CD14-positive monocyte (primary cell): ENCODE measurements at regions not wholly inside any gene's neighbourhood (a gene's known extent, or its start where the extent isn't known, plus 50 kb on each side); places are given as distances from the start of the nearest gene placed in this dataset.

ENCODE experiments used
- DNase-seq, 3 donors: peaks; one replicate each; pipeline ENCODE4 v3.0.0-alpha.2; 2011 to 2022
- H2AFZ ChIP-seq: 2 replicates; pipeline ENCODE4 v1.6.0; 2012; ENCODE audit warnings: mild to moderate bottlenecking, low read depth, low read length, inconsistent platforms; ENCODE audit not compliant: insufficient read depth, poor library complexity, severe bottlenecking
- H3K27ac ChIP-seq, 2 donors: 1 replicate in 1 of 2; 2 replicates in 1 of 2; pipeline ENCODE4 v1.5.1; 2012 to 2013; ENCODE audit warnings: low read length in 2 of 2, control low read depth in 1 of 2, inconsistent platforms in 1 of 2, low read depth in 1 of 2, mild to moderate bottlenecking in 1 of 2
- H3K27me3 ChIP-seq, 2 donors: one replicate each; pipeline versions ENCODE4 v1.6.0 to v1.6.1; 2011 to 2013; ENCODE audit warnings: low read length in 2 of 2; ENCODE audit not compliant: control insufficient read depth in 2 of 2, insufficient read depth in 2 of 2
- H3K36me3 ChIP-seq, 2 donors: replicated peaks in 1 of 2; 1 replicate in 1 of 2; 2 replicates in 1 of 2; pipeline versions ENCODE4 v1.5.1 to v1.6.1; 2012 to 2013; ENCODE audit warnings: low read length in 2 of 2, control low read depth in 1 of 2, inconsistent platforms in 1 of 2, mild to moderate bottlenecking in 1 of 2; ENCODE audit not compliant: insufficient read depth in 2 of 2, control insufficient read depth in 1 of 2
- H3K4me1 ChIP-seq, 2 donors: 1 replicate in 1 of 2; 2 replicates in 1 of 2; pipeline versions ENCODE4 v1.5.1 to v1.6.1; 2012 to 2013; ENCODE audit warnings: low read length in 2 of 2, control low read depth in 1 of 2, inconsistent platforms in 1 of 2, mild to moderate bottlenecking in 1 of 2, moderate library complexity in 1 of 2; ENCODE audit not compliant: insufficient read depth in 2 of 2, control insufficient read depth in 1 of 2
- H3K4me2 ChIP-seq: replicated peaks from 2 replicates; pipeline ENCODE3; 2012; ENCODE audit warnings: low read length, moderate library complexity, mild to moderate bottlenecking; ENCODE audit not compliant: poor library complexity, severe bottlenecking; ENCODE audit errors: extremely low read depth
- H3K4me3 ChIP-seq, 3 experiments: fragments of 200-600 bp in 1 of 3; sonication (generic) in 1 of 3; replicated peaks in 1 of 3; 1 replicate in 2 of 3; 2 replicates in 1 of 3; pipeline ENCODE4 v1.5.1; 2011 to 2013; ENCODE audit warnings: low read length in 3 of 3, mild to moderate bottlenecking in 3 of 3, control low read depth in 2 of 3, low read depth in 2 of 3, inconsistent platforms in 1 of 3, moderate library complexity in 1 of 3
- H3K79me2 ChIP-seq: 2 replicates; pipeline ENCODE4 v1.6.0; 2012; ENCODE audit warnings: mild to moderate bottlenecking, control low read depth, inconsistent platforms, low read length, moderate library complexity; ENCODE audit not compliant: insufficient read depth
- H3K9ac ChIP-seq: 2 replicates; pipeline ENCODE4 v1.6.0; 2017; ENCODE audit warnings: low read length, mild to moderate bottlenecking; ENCODE audit not compliant: insufficient read depth, poor library complexity, severe bottlenecking
- H3K9me3 ChIP-seq, 2 donors: replicated peaks in 1 of 2; 1 replicate in 1 of 2; 2 replicates in 1 of 2; pipeline versions ENCODE4 v1.5.1 to v1.6.1; 2012 to 2013; ENCODE audit warnings: low read length in 2 of 2, control low read depth in 1 of 2; ENCODE audit not compliant: control insufficient read depth in 1 of 2, insufficient read depth in 1 of 2
- H4K20me1 ChIP-seq: 2 replicates; pipeline ENCODE4 v1.6.0; 2012; ENCODE audit warnings: mild to moderate bottlenecking, low read length, control low read depth, moderate library complexity; ENCODE audit not compliant: insufficient read depth
- H3K27ac Mint-ChIP-seq, 7 donors: one replicate each; pipeline ENCODE4 v1.8.0; 2020; ENCODE audit warnings: mild to moderate bottlenecking in 7 of 7, mixed read lengths in 7 of 7, moderate library complexity in 6 of 7, inconsistent platforms in 2 of 7
- H3K27me3 Mint-ChIP-seq, 3 donors: one replicate each; pipeline ENCODE4 v1.8.0; 2021 to 2022; ENCODE audit warnings: low read depth in 3 of 3, mild to moderate bottlenecking in 3 of 3, mixed read lengths in 3 of 3, moderate library complexity in 3 of 3, inconsistent platforms in 1 of 3
- H3K36me3 Mint-ChIP-seq, 2 donors: one replicate each; pipeline ENCODE4 v1.8.0; 2020; ENCODE audit warnings: mixed read lengths in 2 of 2, inconsistent platforms in 1 of 2, mild to moderate bottlenecking in 1 of 2
- H3K4me1 Mint-ChIP-seq: one replicate; pipeline ENCODE4 v1.8.0; 2020; ENCODE audit warnings: mild to moderate bottlenecking, mixed read lengths
- H3K4me3 Mint-ChIP-seq, 2 donors: one replicate each; pipeline ENCODE4 v1.8.0; 2020; ENCODE audit warnings: mild to moderate bottlenecking in 2 of 2, mixed read lengths in 2 of 2, moderate library complexity in 1 of 2
- H3K9me3 Mint-ChIP-seq, 7 donors: one replicate each; pipeline ENCODE4 v1.8.0; 2020 to 2022; ENCODE audit warnings: mixed read lengths in 7 of 7, mild to moderate bottlenecking in 6 of 7, moderate library complexity in 6 of 7, inconsistent platforms in 2 of 7
- WGBS: methylation state at CpG from one replicate; pipeline ENCODE4 v1.1.5; 2013; ENCODE audit warnings: missing lambda C conversion rate; ENCODE audit not compliant: insufficient coverage; 5-methylcytosine and 5-hydroxymethylcytosine counted together
- intact Hi-C, 2 donors: fragments of 100-400 bp; cut with micrococcal nuclease; formaldehyde crosslinking; loops; one replicate each; pipeline versions ENCODE4 v1.15.0 to v1.15.1; 2023
- TF ChIP-seq, protein P1 (sequence below): fragments of 200-600 bp; IDR thresholded peaks from one replicate; pipeline ENCODE4 v1.8.0; 2022; ENCODE audit warnings: antibody characterized with exemption, mild to moderate bottlenecking

GRCh38 chr14:95424529-95424928 is 91.9 kb downstream of the SYNE3 start:
- peaks cover 40% of the 10 kb centered on the region for H4K20me1 ChIP-seq
- TF ChIP-seq, protein P1, sequence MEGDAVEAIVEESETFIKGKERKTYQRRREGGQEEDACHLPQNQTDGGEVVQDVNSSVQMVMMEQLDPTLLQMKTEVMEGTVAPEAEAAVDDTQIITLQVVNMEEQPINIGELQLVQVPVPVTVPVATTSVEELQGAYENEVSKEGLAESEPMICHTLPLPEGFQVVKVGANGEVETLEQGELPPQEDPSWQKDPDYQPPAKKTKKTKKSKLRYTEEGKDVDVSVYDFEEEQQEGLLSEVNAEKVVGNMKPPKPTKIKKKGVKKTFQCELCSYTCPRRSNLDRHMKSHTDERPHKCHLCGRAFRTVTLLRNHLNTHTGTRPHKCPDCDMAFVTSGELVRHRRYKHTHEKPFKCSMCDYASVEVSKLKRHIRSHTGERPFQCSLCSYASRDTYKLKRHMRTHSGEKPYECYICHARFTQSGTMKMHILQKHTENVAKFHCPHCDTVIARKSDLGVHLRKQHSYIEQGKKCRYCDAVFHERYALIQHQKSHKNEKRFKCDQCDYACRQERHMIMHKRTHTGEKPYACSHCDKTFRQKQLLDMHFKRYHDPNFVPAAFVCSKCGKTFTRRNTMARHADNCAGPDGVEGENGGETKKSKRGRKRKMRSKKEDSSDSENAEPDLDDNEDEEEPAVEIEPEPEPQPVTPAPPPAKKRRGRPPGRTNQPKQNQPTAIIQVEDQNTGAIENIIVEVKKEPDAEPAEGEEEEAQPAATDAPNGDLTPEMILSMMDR: no peak
- H3K4me2 ChIP-seq: no peak overlapping the region
- no peak overlapping the region for H2AFZ ChIP-seq
- Mint-ChIP-seq H3K4me3 (no peak overlapping the region), H3K36me3 (peaks cover 84 to 88% of the 10 kb centered on the region in 2 donors), H3K27ac (no peak overlapping the region), H3K4me1 (no peaks in the 10 kb centered on the region), H3K27me3 (peaks cover 0 to 2% (median 1%) of the 10 kb centered on the region in 3 donors), H3K9me3 (peaks cover 0 to 9% (median 4%) of the 10 kb centered on the region in 7 donors)
- no peaks in the 10 kb centered on the region for H3K4me1 ChIP-seq
- no peak overlapping the region for H3K27ac ChIP-seq
- peaks cover 80 to 86% of the 10 kb centered on the region in 2 donors for H3K36me3 ChIP-seq
- no peaks in the 10 kb centered on the region for H3K27me3 ChIP-seq
- H3K9ac ChIP-seq: no peak overlapping the region
- 100% methylated on average over 4 of the region's 5 CpGs for WGBS
- no peak overlapping the region for H3K4me3 ChIP-seq
- no peaks in the 10 kb centered on the region for H3K79me2 ChIP-seq
- intact Hi-C loops: no loop called here
- H3K9me3 ChIP-seq: peaks cover 0 to 3% of the 10 kb centered on the region in 2 donors
- no peak for DNase-seq

GRCh38 chr14:95421741-95422140 is 94.7 kb downstream of the SYNE3 start:
- H3K9me3 ChIP-seq: peaks cover 0 to 3% of the 10 kb centered on the region in 2 donors
- H3K4me2 ChIP-seq: no peak overlapping the region
- no peak overlapping the region for H3K27ac ChIP-seq
- no peak overlapping the region for H3K4me3 Mint-ChIP-seq
- H3K9ac ChIP-seq: no peak overlapping the region
- H3K4me1 Mint-ChIP-seq: peaks cover 2% of the 10 kb centered on the region
- intact Hi-C loops: no loop called here
- no peaks in the 10 kb centered on the region for H3K27me3 ChIP-seq
- no peaks in the 10 kb centered on the region for H3K4me1 ChIP-seq
- H4K20me1 ChIP-seq: peaks cover 36% of the 10 kb centered on the region
- no peak overlapping the region for H3K4me3 ChIP-seq
- peaks cover 0 to 2% (median 1%) of the 10 kb centered on the region in 3 donors for H3K27me3 Mint-ChIP-seq
- H3K9me3 Mint-ChIP-seq: peaks cover 0 to 9% (median 4%) of the 10 kb centered on the region in 7 donors
- DNase-seq: no peak
- no peak overlapping the region for H3K27ac Mint-ChIP-seq
- H3K36me3 ChIP-seq: peaks cover 79 to 93% of the 10 kb centered on the region in 2 donors
- TF ChIP-seq, protein P1: no peak
- H3K79me2 ChIP-seq: no peaks in the 10 kb centered on the region
- H2AFZ ChIP-seq: no peak overlapping the region
- WGBS: 94% methylated on average over 5 of the region's 8 CpGs
- peaks cover 86 to 90% of the 10 kb centered on the region in 2 donors for H3K36me3 Mint-ChIP-seq
